Fibroblast of lung (primary cell): ENCODE measurements at regions not wholly inside any gene's neighbourhood (a gene's known extent, or its start where the extent isn't known, plus 50 kb on each side); places are given as distances from the start of the nearest gene placed in this dataset.

Source experiments
- DNase-seq, 2 donors: peaks; one replicate each; pipeline versions ENCODE4 v3.0.0 to v3.0.0-alpha.2; 2010; ENCODE audit warnings: low read depth in 2 of 2
- H2AFZ ChIP-seq: 2 replicates; pipeline ENCODE4 v1.5.1; 2012; ENCODE audit warnings: low read length, control low read depth, inconsistent platforms
- H3K27ac ChIP-seq: 2 replicates; pipeline ENCODE4 v1.5.1; 2011; ENCODE audit warnings: low read length, control low read depth; ENCODE audit not compliant: insufficient read depth
- H3K27me3 ChIP-seq: 2 replicates; pipeline ENCODE4 v1.5.1; 2011; ENCODE audit warnings: mild to moderate bottlenecking, low read length; ENCODE audit not compliant: control insufficient read depth, insufficient read depth
- H3K36me3 ChIP-seq: 2 replicates; pipeline ENCODE4 v1.5.1; 2011; ENCODE audit warnings: low read length; ENCODE audit not compliant: control insufficient read depth, insufficient read depth
- H3K4me1 ChIP-seq: 2 replicates; pipeline ENCODE4 v1.5.1; 2011; ENCODE audit warnings: low read length; ENCODE audit not compliant: control insufficient read depth, insufficient read depth; ENCODE audit errors: extremely low read depth
- H3K4me2 ChIP-seq: 2 replicates; pipeline ENCODE4 v1.5.1; 2011; ENCODE audit warnings: low read length, control low read depth; ENCODE audit not compliant: insufficient read depth; ENCODE audit errors: extremely low read depth
- H3K4me3 ChIP-seq, 4 experiments: fragments of 200-600 bp in 1 of 4; sonication (generic) in 1 of 4; replicated peaks in 1 of 4; 2 replicates each; pipeline ENCODE4 v1.5.1; 2011 to 2016; ENCODE audit warnings: low read length in 4 of 4, low read depth in 3 of 4, mild to moderate bottlenecking in 3 of 4, control low read depth in 2 of 4, inconsistent platforms in 1 of 4, mixed read lengths in 1 of 4; ENCODE audit not compliant: insufficient read depth in 1 of 4; ENCODE audit errors: control extremely low read depth in 1 of 4
- H3K79me2 ChIP-seq: 2 replicates; pipeline ENCODE4 v1.5.1; 2012; ENCODE audit warnings: mild to moderate bottlenecking, low read length, inconsistent platforms; ENCODE audit not compliant: control insufficient read depth, insufficient read depth
- H3K9ac ChIP-seq: 2 replicates; pipeline ENCODE4 v1.5.1; 2011; ENCODE audit warnings: mild to moderate bottlenecking, low read length, control low read depth; ENCODE audit not compliant: insufficient read depth
- H3K9me3 ChIP-seq: 2 replicates; pipeline ENCODE4 v1.5.1; 2012; ENCODE audit warnings: low read depth, low read length; ENCODE audit not compliant: control insufficient read depth, insufficient read depth
- H4K20me1 ChIP-seq: 2 replicates; pipeline ENCODE4 v1.5.1; 2011; ENCODE audit warnings: low read length; ENCODE audit not compliant: control insufficient read depth, insufficient read depth; ENCODE audit errors: extremely low read depth
- CTCF ChIP-seq, 2 donors: IDR thresholded peaks in 1 of 2; conservative IDR thresholded peaks in 1 of 2; 1 replicate in 1 of 2; 2 replicates in 1 of 2; pipeline ENCODE4 v1.5.1; 2011 to 2012; ENCODE audit warnings: low read length in 2 of 2, control low read depth in 1 of 2, inconsistent platforms in 1 of 2, low read depth in 1 of 2, mild to moderate bottlenecking in 1 of 2
- EZH2 ChIP-seq: IDR thresholded peaks from 2 replicates; pipeline ENCODE4 v1.5.1; 2012; ENCODE audit warnings: low read length, control low read depth, mild to moderate bottlenecking; ENCODE audit errors: missing control alignments

DNA sequence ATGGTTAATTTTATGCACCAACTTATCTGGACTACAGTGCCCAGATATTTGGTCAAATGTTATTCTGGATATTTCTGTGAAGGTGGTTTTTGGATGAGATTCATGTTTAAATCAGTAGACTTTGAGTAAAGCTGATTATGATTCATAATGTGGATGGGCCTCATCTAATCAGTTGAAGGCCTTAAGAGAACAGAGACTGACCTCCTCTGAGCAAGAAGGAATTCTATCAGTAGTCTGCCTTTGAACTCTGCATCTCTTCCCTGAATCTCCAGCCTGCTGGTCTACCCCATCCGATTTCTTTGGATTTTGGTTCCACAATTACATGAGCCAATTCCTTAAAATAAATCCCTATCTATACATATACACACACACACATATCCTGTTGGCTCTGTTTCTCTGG is 82.8 kb upstream of the MAP4K3 start:
- TF ChIP-seq CTCF (conservative IDR thresholded peaks at IDR 0.05 in 1 of 2, IDR thresholded peaks at IDR 0.05 in 1 of 2; ENCODE audit: low read depth in 1 of 2, low read length in 2 of 2) (no peak), EZH2 (no peak)
- Histone ChIP-seq H3K4me3 (no peak overlapping the region), H3K4me1 (peaks cover 12% of the 10 kb centered on the region), H3K4me2 (no peak overlapping the region), H3K9ac (no peak overlapping the region), H2AFZ (no peak overlapping the region), H3K9me3 (no peaks in the 10 kb centered on the region), H3K79me2 (no peaks in the 10 kb centered on the region), H3K27me3 (no peaks in the 10 kb centered on the region), H3K36me3 (no peaks in the 10 kb centered on the region), H3K27ac (no peak overlapping the region), H4K20me1 (no peaks in the 10 kb centered on the region)
- DNase-seq = no peak

DNA sequence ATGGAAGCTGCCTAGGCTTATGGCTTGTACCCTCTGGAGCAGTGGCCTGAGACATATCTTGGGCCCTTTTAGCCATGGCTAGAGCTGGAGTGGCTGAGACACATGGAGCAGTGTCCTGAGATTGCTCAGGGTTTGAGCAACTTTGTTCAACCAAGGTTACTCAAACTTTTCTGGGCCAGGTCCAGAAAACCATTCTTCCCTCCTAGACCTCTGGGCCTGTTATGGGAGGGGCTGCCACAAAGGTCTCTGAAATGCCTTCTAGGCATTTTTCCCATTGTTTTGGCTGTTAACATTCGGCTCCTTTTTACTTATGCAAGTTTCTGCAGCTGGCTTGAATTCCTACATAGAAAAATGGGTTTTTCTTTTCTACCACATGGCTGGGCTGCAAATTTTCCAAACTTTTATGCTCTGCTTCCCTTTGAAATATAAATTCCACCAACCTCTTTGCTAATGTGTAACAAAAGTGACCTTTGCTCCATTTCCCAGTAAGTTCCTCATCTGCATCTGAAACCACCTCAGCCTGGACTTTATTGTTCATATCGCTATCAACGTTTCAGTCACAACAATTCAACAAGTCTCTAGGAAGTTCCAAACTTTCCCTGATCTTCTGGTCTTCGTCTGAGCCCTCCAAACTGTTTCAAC is 84.9 kb upstream of the MAP4K3 start:
- Histone ChIP-seq H3K4me3 (no peak overlapping the region), H3K27ac (no peak overlapping the region), H4K20me1 (no peaks in the 10 kb centered on the region), H3K36me3 (no peaks in the 10 kb centered on the region), H3K4me2 (no peak overlapping the region), H2AFZ (no peak overlapping the region), H3K9me3 (no peaks in the 10 kb centered on the region), H3K79me2 (no peaks in the 10 kb centered on the region), H3K27me3 (no peaks in the 10 kb centered on the region), H3K4me1 (peaks cover 9% of the 10 kb centered on the region), H3K9ac (no peak overlapping the region)
- DNase-seq = no peak
- TF ChIP-seq EZH2 = no peak
- TF ChIP-seq CTCF (conservative IDR thresholded peaks at IDR 0.05 in 1 of 2, IDR thresholded peaks at IDR 0.05 in 1 of 2; ENCODE audit: low read depth in 1 of 2, low read length in 2 of 2) = no peak

- Histone ChIP-seq H2AFZ (no peak overlapping the region), H3K9ac (no peak overlapping the region), H3K79me2 (no peaks in the 10 kb centered on the region), H3K9me3 (no peaks in the 10 kb centered on the region), H3K27ac (no peak overlapping the region), H3K4me2 (no peak overlapping the region), H3K27me3 (no peaks in the 10 kb centered on the region), H3K4me1 (peaks cover 9% of the 10 kb centered on the region), H4K20me1 (no peaks in the 10 kb centered on the region), H3K4me3 (no peak overlapping the region), H3K36me3 (no peaks in the 10 kb centered on the region)
- DNase-seq = no peak
- no peak for TF ChIP-seq EZH2
- TF ChIP-seq CTCF (conservative IDR thresholded peaks at IDR 0.05 in 1 of 2, IDR thresholded peaks at IDR 0.05 in 1 of 2; ENCODE audit: low read depth in 1 of 2, low read length in 2 of 2) = no peak
These were observed 85.4 kb upstream of the MAP4K3 start for GRCh38 chr2:39522518-39522877.
